ENCODE measurements at regions not wholly inside any gene's neighbourhood (a gene's known extent, or its start where the extent isn't known, plus 50 kb on each side); places are given as distances from the start of the nearest gene placed in this dataset.

- TF ChIP-seq CTCF (IDR thresholded peaks at IDR 0.05; ENCODE audit: low read depth, low read length), result no peak
- no peak for TF ChIP-seq POLR2A (IDR thresholded peaks at IDR 0.05; ENCODE audit: extremely low read depth, insufficient read length)
- TF ChIP-seq MAX (IDR thresholded peaks at IDR 0.05; ENCODE audit: low read depth, low read length), result no peak
Measured at GRCh38 chr6:99819853-99820252, 174.2 kb downstream of the MCHR2 start.

Measured in NB4 (cell line).